ENCODE measurements at regions not wholly inside any gene's neighbourhood (a gene's known extent, or its start where the extent isn't known, plus 50 kb on each side); places are given as distances from the start of the nearest gene placed in this dataset.

- TF ChIP-seq HOXA7 (CRISPR knock-in tag; IDR thresholded peaks at IDR 0.05), result no peak
- TF ChIP-seq ZC3H11A (IDR thresholded peaks at IDR 0.05), result no peak
- no peak for TF ChIP-seq REST (IDR thresholded peaks at IDR 0.05)
- no peak for TF ChIP-seq NPAS2 (CRISPR knock-in tag; IDR thresholded peaks at IDR 0.05; ENCODE audit: borderline replicate concordance)
- no peak for TF ChIP-seq HOXB5 (CRISPR knock-in tag; IDR thresholded peaks at IDR 0.05)
- no peak for TF ChIP-seq FOXS1 (CRISPR knock-in tag; IDR thresholded peaks at IDR 0.05)
- peak; percentile 74 for TF ChIP-seq JUNB (IDR thresholded peaks at IDR 0.05)
- TF ChIP-seq PHF8 (IDR thresholded peaks at IDR 0.05; ENCODE audit: borderline replicate concordance, low read depth), result no peak
- TF ChIP-seq CTCF (IDR thresholded peaks at IDR 0.05), result no peak
- TF ChIP-seq EHMT2 (IDR thresholded peaks at IDR 0.05; ENCODE audit: low read depth), result no peak
- no peak for TF ChIP-seq EHF (CRISPR knock-in tag; IDR thresholded peaks at IDR 0.05)
- no peak for TF ChIP-seq SMC3 (IDR thresholded peaks at IDR 0.05)
- no peak for TF ChIP-seq ESRRA (IDR thresholded peaks at IDR 0.05; ENCODE audit: borderline replicate concordance, low read length)
Observed at GRCh38 chr9:115939065-115939765, 214.4 kb upstream of the PAPPA start (continued).

- FAIRE-seq (peak; percentile 23), DNase-seq (ENCODE audit: low read depth in 1 of 2, low spot score in 1 of 2) (no peak), ATAC-seq (no peak)
- Histone ChIP-seq H3K27ac (peak overlapping the region; percentile 95 to 99), H3K9me3 (peaks cover 49% of the 10 kb centered on the region), H3K4me2 (peak overlapping the region; percentile 12; the same call in 1 of the 3 replicates), H3K4me1 (peaks cover 59% of the 10 kb centered on the region), H3K4me3 (no peak overlapping the region)
- ChIA-PET POLR2A (interaction anchor here (1.0 to 7.0 kb wide), 2 partner anchors 214 to 269 kb away, joined by 3 to 361 read pairs; partner anchors contain the start of gene PAPPA), CTCF (interaction anchor here (0.6 to 2.4 kb wide), 10 partner anchors 11 to 348 kb away, joined by 3 to 8 read pairs (median 4); no protein-coding TSS in a partner anchor)
- WGBS (ENCODE audit: missing lambda C conversion rate), result 43% methylated on average over 2 of the region's 2 CpGs
- no peak for TF ChIP-seq CEBPB (IDR thresholded peaks at IDR 0.05)
- 0 out of 2 replicates have a peak, but pooled peaks have one; percentile 16 for TF ChIP-seq HOXB13 (CRISPR knock-in tag; IDR thresholded peaks at IDR 0.05; ENCODE audit: low read depth)
- no peak for TF ChIP-seq RNF2 (IDR thresholded peaks at IDR 0.05; ENCODE audit: borderline replicate concordance, low read depth)
- TF ChIP-seq HES2 (IDR thresholded peaks at IDR 0.05), result no peak
- TF ChIP-seq, protein P1, sequence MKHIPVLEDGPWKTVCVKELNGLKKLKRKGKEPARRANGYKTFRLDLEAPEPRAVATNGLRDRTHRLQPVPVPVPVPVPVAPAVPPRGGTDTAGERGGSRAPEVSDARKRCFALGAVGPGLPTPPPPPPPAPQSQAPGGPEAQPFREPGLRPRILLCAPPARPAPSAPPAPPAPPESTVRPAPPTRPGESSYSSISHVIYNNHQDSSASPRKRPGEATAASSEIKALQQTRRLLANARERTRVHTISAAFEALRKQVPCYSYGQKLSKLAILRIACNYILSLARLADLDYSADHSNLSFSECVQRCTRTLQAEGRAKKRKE (CRISPR knock-in tag; IDR thresholded peaks at IDR 0.05; ENCODE audit: low read depth), result 0 out of 2 replicates have a peak, but pooled peaks have one; percentile 15
- 0 out of 2 replicates have a peak, but pooled peaks have one; percentile 51 for TF ChIP-seq HOXB5 (CRISPR knock-in tag; IDR thresholded peaks at IDR 0.05)
- TF ChIP-seq FOSL2 (IDR thresholded peaks at IDR 0.05), result no peak
- peak; percentile 16; the same call in 1 of the 2 replicates for TF ChIP-seq FOSL2 (CRISPR knock-in tag; IDR thresholded peaks at IDR 0.05)
Observed at GRCh38 chr9:115941561-115942315, 211.9 kb upstream of the PAPPA start.
